Activated T-cell treated with anti-CD3 and anti-CD28 coated beads, Interleukin-2, amount 50 U/mL, for 24 hours (primary cell): ENCODE measurements at regions not wholly inside any gene's neighbourhood (a gene's known extent, or its start where the extent isn't known, plus 50 kb on each side); places are given as distances from the start of the nearest gene placed in this dataset.

Source experiments
- DNase-seq: peaks from one replicate; pipeline ENCODE4 v3.0.0-alpha.2; 2020
- H3K27ac Mint-ChIP-seq: 2 replicates; pipeline ENCODE4 v1.8.0; 2020; ENCODE audit warnings: mild to moderate bottlenecking, mixed read lengths
- H3K27me3 Mint-ChIP-seq: 2 replicates; pipeline ENCODE4 v1.8.0; 2020; ENCODE audit warnings: mixed read lengths
- H3K36me3 Mint-ChIP-seq: 2 replicates; pipeline ENCODE4 v1.8.0; 2020; ENCODE audit warnings: low read depth, mixed read lengths
- H3K4me1 Mint-ChIP-seq: 2 replicates; pipeline ENCODE4 v1.8.0; 2020; ENCODE audit warnings: low read depth, mixed read lengths
- H3K4me3 Mint-ChIP-seq: 2 replicates; pipeline ENCODE4 v1.8.0; 2020; ENCODE audit warnings: mild to moderate bottlenecking, moderate library complexity, mixed read lengths
- H3K9me3 Mint-ChIP-seq: 2 replicates; pipeline ENCODE4 v1.8.0; 2020; ENCODE audit warnings: mixed read lengths

GRCh38 chr7:136530831-136531230, 337.6 kb upstream of the CHRM2 start:
- Mint-ChIP-seq H3K4me1 (no peaks in the 10 kb centered on the region), H3K27ac (no peak overlapping the region), H3K4me3 (no peak overlapping the region), H3K27me3 (no peaks in the 10 kb centered on the region), H3K36me3 (no peaks in the 10 kb centered on the region), H3K9me3 (peaks cover 26% of the 10 kb centered on the region)
- no peak for DNase-seq

DNA sequence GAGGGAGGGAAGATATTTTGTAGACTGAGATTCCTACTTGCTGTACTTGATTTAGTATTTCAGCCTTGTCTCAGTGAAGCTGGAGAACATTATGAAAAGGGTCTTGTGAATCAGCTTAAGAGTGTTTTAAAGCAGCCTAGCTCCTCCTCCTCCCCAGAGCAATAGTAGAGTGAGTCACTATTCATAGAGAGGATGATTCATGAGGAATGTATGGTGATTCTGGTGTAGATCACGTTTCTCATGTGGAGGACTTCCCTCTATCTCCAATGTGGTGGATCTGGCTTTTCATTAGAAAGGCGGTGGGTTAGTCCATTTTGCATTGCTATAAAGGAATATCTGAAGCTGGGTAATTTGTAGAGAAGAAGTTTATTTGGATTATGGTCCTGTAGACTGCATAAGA, 340.1 kb upstream of the CHRM2 start:
- no peak for DNase-seq
- H3K36me3 Mint-ChIP-seq = no peaks in the 10 kb centered on the region
- H3K27ac Mint-ChIP-seq = no peak overlapping the region
- H3K9me3 Mint-ChIP-seq = peaks cover 28% of the 10 kb centered on the region
- no peaks in the 10 kb centered on the region for H3K4me1 Mint-ChIP-seq
- H3K4me3 Mint-ChIP-seq = no peak overlapping the region
- H3K27me3 Mint-ChIP-seq = no peaks in the 10 kb centered on the region

GRCh38 chr7:136527554-136527953, 340.9 kb upstream of the CHRM2 start:
- H3K9me3 Mint-ChIP-seq = peaks cover 23% of the 10 kb centered on the region
- no peak for DNase-seq
- H3K4me3 Mint-ChIP-seq = no peak overlapping the region
- H3K27me3 Mint-ChIP-seq = no peaks in the 10 kb centered on the region
- no peaks in the 10 kb centered on the region for H3K36me3 Mint-ChIP-seq
- H3K27ac Mint-ChIP-seq = no peak overlapping the region
- H3K4me1 Mint-ChIP-seq = no peaks in the 10 kb centered on the region

- Mint-ChIP-seq H3K4me1 (no peaks in the 10 kb centered on the region), H3K27ac (no peak overlapping the region), H3K36me3 (no peaks in the 10 kb centered on the region), H3K4me3 (no peak overlapping the region), H3K9me3 (peaks cover 20% of the 10 kb centered on the region), H3K27me3 (no peaks in the 10 kb centered on the region)
- no peak for DNase-seq
Observed at GRCh38 chr7:136526408-136527105, 341.9 kb upstream of the CHRM2 start.

DNA sequence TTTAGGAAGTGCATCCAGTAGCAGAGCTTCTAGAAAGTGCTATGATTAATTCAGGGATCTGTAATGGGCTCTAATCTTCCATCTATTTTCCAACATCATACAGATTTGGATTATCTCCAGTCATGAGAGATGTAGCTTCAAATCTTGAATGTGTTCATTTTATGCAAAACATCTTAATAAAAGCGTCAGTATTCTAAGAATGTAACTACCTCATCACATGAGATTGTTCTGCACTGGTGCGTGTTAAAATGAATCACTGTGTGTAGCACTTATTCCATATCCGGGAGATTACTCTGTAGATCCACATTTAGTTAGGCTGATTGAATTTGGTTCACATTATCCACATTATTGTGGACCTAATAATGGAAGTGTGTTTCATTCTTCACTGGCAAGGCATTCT, 344.9 kb upstream of the CHRM2 start:
- Mint-ChIP-seq H3K36me3 (no peaks in the 10 kb centered on the region), H3K4me1 (no peaks in the 10 kb centered on the region), H3K4me3 (no peak overlapping the region), H3K9me3 (peaks cover 27% of the 10 kb centered on the region), H3K27ac (no peak overlapping the region), H3K27me3 (no peaks in the 10 kb centered on the region)
- DNase-seq = no peak

- Mint-ChIP-seq H3K4me3 (no peak overlapping the region), H3K27me3 (no peaks in the 10 kb centered on the region), H3K9me3 (peaks cover 8% of the 10 kb centered on the region), H3K4me1 (no peaks in the 10 kb centered on the region), H3K27ac (no peak overlapping the region), H3K36me3 (no peaks in the 10 kb centered on the region)
- no peak for DNase-seq
Observed at GRCh38 chr7:136517971-136518370, 350.5 kb upstream of the CHRM2 start.

GRCh38 chr7:136514776-136515175, 353.7 kb upstream of the CHRM2 start:
- Mint-ChIP-seq H3K27ac (no peak overlapping the region), H3K36me3 (no peaks in the 10 kb centered on the region), H3K4me1 (no peaks in the 10 kb centered on the region), H3K4me3 (no peak overlapping the region), H3K9me3 (peaks cover 11% of the 10 kb centered on the region), H3K27me3 (no peaks in the 10 kb centered on the region)
- no peak for DNase-seq

- no peak for DNase-seq
- Mint-ChIP-seq H3K36me3 (no peaks in the 10 kb centered on the region), H3K9me3 (peaks cover 8% of the 10 kb centered on the region), H3K27me3 (no peaks in the 10 kb centered on the region), H3K27ac (no peak overlapping the region), H3K4me3 (no peak overlapping the region), H3K4me1 (no peaks in the 10 kb centered on the region)
Observed at GRCh38 chr7:136513744-136514143, 354.7 kb upstream of the CHRM2 start.

DNA sequence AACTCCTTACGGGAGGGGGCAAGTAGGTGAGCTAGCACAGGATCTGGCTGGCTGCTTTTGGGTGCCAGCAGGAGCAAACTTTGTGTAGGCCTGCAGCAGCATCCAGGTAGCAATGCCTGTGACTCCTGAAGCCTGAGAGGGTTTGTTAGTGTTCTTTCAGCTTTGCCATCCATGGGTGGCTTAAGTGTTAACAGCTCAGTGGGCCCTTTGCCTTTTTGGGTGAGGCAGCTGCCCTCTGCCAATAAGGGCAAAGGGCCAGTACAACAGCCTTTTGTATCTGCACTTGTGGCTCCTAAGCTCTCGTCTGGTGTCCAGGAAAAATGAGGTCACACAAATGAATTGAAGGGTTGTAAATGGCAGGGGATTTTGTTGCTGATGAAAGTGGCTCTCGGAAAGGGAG, 359.0 kb upstream of the CHRM2 start:
- Mint-ChIP-seq H3K4me1 (no peaks in the 10 kb centered on the region), H3K9me3 (peaks cover 10% of the 10 kb centered on the region), H3K4me3 (no peak overlapping the region), H3K36me3 (no peaks in the 10 kb centered on the region), H3K27ac (no peak overlapping the region), H3K27me3 (no peaks in the 10 kb centered on the region)
- DNase-seq = no peak

DNA sequence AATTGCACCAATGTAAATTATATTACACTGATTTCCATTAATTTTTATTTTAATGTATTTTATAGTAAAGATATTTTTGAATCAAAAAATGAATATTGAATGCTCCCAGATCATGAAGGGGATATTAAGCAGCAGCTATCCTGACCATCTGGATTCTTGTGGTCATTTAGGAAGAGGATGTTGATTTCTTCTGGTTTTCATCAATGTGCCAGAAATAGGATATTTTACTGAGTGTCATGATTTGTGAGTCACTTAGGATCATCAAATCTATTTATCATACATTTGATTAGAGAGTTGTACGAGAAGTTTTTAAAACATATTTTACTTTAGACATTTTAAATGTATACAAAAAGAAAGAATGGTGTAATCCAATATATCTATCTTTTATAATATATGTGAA, 366.3 kb upstream of the CHRM2 start:
- H3K27me3 Mint-ChIP-seq = no peaks in the 10 kb centered on the region
- H3K4me1 Mint-ChIP-seq = no peaks in the 10 kb centered on the region
- H3K27ac Mint-ChIP-seq = no peak overlapping the region
- no peak for DNase-seq
- H3K4me3 Mint-ChIP-seq = no peak overlapping the region
- H3K9me3 Mint-ChIP-seq = peaks cover 10% of the 10 kb centered on the region
- H3K36me3 Mint-ChIP-seq = no peaks in the 10 kb centered on the region

GRCh38 chr7:136501151-136501550, 367.3 kb upstream of the CHRM2 start:
- no peak overlapping the region for H3K27ac Mint-ChIP-seq

GRCh38 chr7:136496551-136496950, 371.9 kb upstream of the CHRM2 start:
- no peak for DNase-seq
- no peaks in the 10 kb centered on the region for H3K36me3 Mint-ChIP-seq
- no peak overlapping the region for H3K4me3 Mint-ChIP-seq
- H3K4me1 Mint-ChIP-seq = no peaks in the 10 kb centered on the region
- H3K27me3 Mint-ChIP-seq = no peaks in the 10 kb centered on the region
- no peak overlapping the region for H3K27ac Mint-ChIP-seq
- peaks cover 24% of the 10 kb centered on the region for H3K9me3 Mint-ChIP-seq

More at GRCh38 chr7:136501151-136501550, 367.3 kb upstream of the CHRM2 start:
- Mint-ChIP-seq H3K4me1 (no peaks in the 10 kb centered on the region), H3K4me3 (no peak overlapping the region), H3K9me3 (peaks cover 12% of the 10 kb centered on the region), H3K27me3 (no peaks in the 10 kb centered on the region), H3K36me3 (no peaks in the 10 kb centered on the region)
- no peak for DNase-seq

DNA sequence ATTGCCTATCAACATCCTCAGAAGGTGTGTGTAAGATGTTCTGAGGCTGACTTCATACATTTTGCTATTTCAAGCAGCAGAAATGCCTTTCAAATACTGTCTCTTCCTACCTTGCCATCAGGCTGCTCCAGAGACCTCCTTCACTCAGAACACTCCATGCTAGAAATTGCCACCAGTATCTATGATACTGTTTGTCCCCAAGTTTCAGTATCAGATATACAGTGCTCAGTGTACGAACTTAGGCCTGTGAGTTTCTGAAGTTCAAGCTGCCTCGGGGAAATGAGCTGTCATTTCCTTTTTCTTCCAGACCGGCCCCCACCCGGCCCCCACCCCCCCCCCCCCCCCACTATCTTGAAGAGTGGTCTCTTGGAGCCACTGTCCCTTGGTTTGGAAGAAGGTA, 373.4 kb upstream of the CHRM2 start:
- Mint-ChIP-seq H3K4me3 (no peak overlapping the region), H3K4me1 (no peaks in the 10 kb centered on the region), H3K27me3 (no peaks in the 10 kb centered on the region), H3K9me3 (peaks cover 23% of the 10 kb centered on the region), H3K27ac (no peak overlapping the region), H3K36me3 (no peaks in the 10 kb centered on the region)
- DNase-seq = no peak

GRCh38 chr7:136492366-136492765, 376.1 kb upstream of the CHRM2 start:
- DNase-seq = no peak
- no peaks in the 10 kb centered on the region for H3K27me3 Mint-ChIP-seq
- no peaks in the 10 kb centered on the region for H3K36me3 Mint-ChIP-seq
- H3K27ac Mint-ChIP-seq = no peak overlapping the region
- no peak overlapping the region for H3K4me3 Mint-ChIP-seq
- H3K9me3 Mint-ChIP-seq = peaks cover 17% of the 10 kb centered on the region
- H3K4me1 Mint-ChIP-seq = no peaks in the 10 kb centered on the region

DNA sequence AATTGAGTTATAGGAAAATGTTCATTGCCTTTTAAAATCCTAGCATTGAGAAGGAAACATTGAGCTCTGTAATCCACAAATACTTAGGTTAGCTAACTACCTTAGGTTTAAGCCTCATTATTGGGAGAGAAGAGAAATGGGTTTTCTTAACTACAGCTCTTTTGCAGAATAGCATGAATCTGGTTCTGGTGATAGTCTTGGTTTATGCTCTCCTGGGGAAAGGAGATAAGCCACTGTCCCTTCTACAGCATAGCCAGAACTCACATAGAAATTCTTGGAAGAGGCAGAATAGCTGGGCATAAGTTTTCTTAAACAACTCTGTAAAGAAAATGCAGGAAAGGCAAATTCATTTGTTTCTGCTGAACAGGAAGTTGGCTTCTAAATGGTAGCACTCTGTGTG, 378.6 kb upstream of the CHRM2 start:
- peaks cover 11% of the 10 kb centered on the region for H3K9me3 Mint-ChIP-seq
- no peak overlapping the region for H3K27ac Mint-ChIP-seq
- no peaks in the 10 kb centered on the region for H3K27me3 Mint-ChIP-seq
- H3K4me1 Mint-ChIP-seq = no peaks in the 10 kb centered on the region
- no peak overlapping the region for H3K4me3 Mint-ChIP-seq
- no peak for DNase-seq
- H3K36me3 Mint-ChIP-seq = no peaks in the 10 kb centered on the region

GRCh38 chr7:136480901-136481300, 387.6 kb upstream of the CHRM2 start:
- no peak for DNase-seq
- Mint-ChIP-seq H3K36me3 (no peaks in the 10 kb centered on the region), H3K27ac (no peak overlapping the region), H3K9me3 (peaks cover 11% of the 10 kb centered on the region), H3K4me3 (no peak overlapping the region), H3K4me1 (no peaks in the 10 kb centered on the region), H3K27me3 (no peaks in the 10 kb centered on the region)
